H9 (cell line): ENCODE measurements at regions not wholly inside any gene's neighbourhood (a gene's known extent, or its start where the extent isn't known, plus 50 kb on each side); places are given as distances from the start of the nearest gene placed in this dataset.

Experiments
- DNase-seq: peaks from one replicate; pipeline ENCODE4 v3.0.0-alpha.2; 2017
- H2AFZ ChIP-seq: one replicate; pipeline ENCODE4 v1.6.1; 2013; ENCODE audit warnings: mild to moderate bottlenecking, low read length, control low read depth, moderate library complexity
- H2AK5ac ChIP-seq: 2 replicates; pipeline ENCODE4 v1.6.1; 2013; ENCODE audit warnings: low read length, control low read depth, mixed read lengths; ENCODE audit not compliant: insufficient read length
- H2BK120ac ChIP-seq: one replicate; pipeline ENCODE4 v1.6.1; 2013; ENCODE audit warnings: low read depth, mild to moderate bottlenecking, low read length, control low read depth, inconsistent platforms; ENCODE audit not compliant: poor library complexity, severe bottlenecking
- H2BK12ac ChIP-seq: 2 replicates; pipeline ENCODE4 v1.6.1; 2013; ENCODE audit warnings: low read length, control low read depth, mixed read lengths, low read depth; ENCODE audit not compliant: insufficient read length
- H2BK15ac ChIP-seq: 2 replicates; pipeline ENCODE4 v1.6.1; 2013; ENCODE audit warnings: low read depth, low read length, control low read depth
- H2BK20ac ChIP-seq: one replicate; pipeline ENCODE4 v1.6.1; 2013; ENCODE audit warnings: low read depth, mild to moderate bottlenecking, low read length, control low read depth, inconsistent platforms; ENCODE audit not compliant: poor library complexity, severe bottlenecking
- H2BK5ac ChIP-seq: 2 replicates; pipeline ENCODE4 v1.6.1; 2013; ENCODE audit warnings: low read length, control low read depth, mixed read lengths; ENCODE audit not compliant: insufficient read length
- H3K14ac ChIP-seq: 2 replicates; pipeline ENCODE4 v1.6.1; 2013; ENCODE audit warnings: low read length, control low read depth; ENCODE audit not compliant: insufficient read depth
- H3K18ac ChIP-seq: 2 replicates; pipeline ENCODE4 v1.6.1; 2013; ENCODE audit warnings: low read depth, mild to moderate bottlenecking, mixed read lengths, low read length, control low read depth; ENCODE audit not compliant: insufficient read length
- H3K23ac ChIP-seq: 2 replicates; pipeline ENCODE4 v1.6.1; 2013; ENCODE audit warnings: low read length, control low read depth, mixed read lengths, low read depth; ENCODE audit not compliant: insufficient read length
- H3K23me2 ChIP-seq: 2 replicates; pipeline ENCODE4 v1.6.1; 2013; ENCODE audit warnings: low read depth, mild to moderate bottlenecking, mixed read lengths, low read length, control low read depth; ENCODE audit not compliant: insufficient read length, poor library complexity, severe bottlenecking
- H3K27ac ChIP-seq: 2 replicates; pipeline ENCODE4 v1.5.1; 2013; ENCODE audit warnings: low read length, control low read depth, mixed read lengths, low read depth; ENCODE audit not compliant: insufficient read length
- H3K27me3 ChIP-seq: 2 replicates; pipeline ENCODE4 v1.6.1; 2013; ENCODE audit warnings: low read length, control low read depth, inconsistent platforms; ENCODE audit not compliant: insufficient read depth
- H3K4ac ChIP-seq: 2 replicates; pipeline ENCODE4 v1.6.1; 2013; ENCODE audit warnings: low read depth, mild to moderate bottlenecking, control low read depth, inconsistent platforms, low read length, moderate library complexity
- H3K4me1 ChIP-seq: 2 replicates; pipeline ENCODE4 v1.6.1; 2013; ENCODE audit warnings: low read length, control low read depth, inconsistent platforms; ENCODE audit not compliant: insufficient read depth
- H3K4me2 ChIP-seq: 2 replicates; pipeline ENCODE4 v1.6.1; 2013; ENCODE audit warnings: low read length, control low read depth, mixed read lengths; ENCODE audit not compliant: insufficient read length, insufficient read depth
- H3K56ac ChIP-seq: 2 replicates; pipeline ENCODE4 v1.6.1; 2013; ENCODE audit warnings: low read depth, mild to moderate bottlenecking, mixed read lengths, low read length, control low read depth; ENCODE audit not compliant: insufficient read length
- H3K79me1 ChIP-seq: 2 replicates; pipeline ENCODE4 v1.6.1; 2013; ENCODE audit warnings: low read depth, mild to moderate bottlenecking, moderate library complexity, low read length, control low read depth, inconsistent platforms; ENCODE audit not compliant: insufficient read depth, poor library complexity, severe bottlenecking
- H3K79me2 ChIP-seq: 2 replicates; pipeline ENCODE4 v1.6.1; 2013; ENCODE audit warnings: low read length, control low read depth, inconsistent platforms; ENCODE audit not compliant: insufficient read depth
- H3K9ac ChIP-seq: 2 replicates; pipeline ENCODE4 v1.6.1; 2013; ENCODE audit warnings: low read length, control low read depth, mixed read lengths; ENCODE audit not compliant: insufficient read length; ENCODE audit errors: extremely low read depth
- H3K9me3 ChIP-seq: one replicate; pipeline ENCODE4 v1.6.1; 2013; ENCODE audit warnings: low read depth, low read length, inconsistent platforms; ENCODE audit not compliant: control insufficient read depth
- H3T11ph ChIP-seq: one replicate; pipeline ENCODE4 v1.6.1; 2013; ENCODE audit warnings: mild to moderate bottlenecking, low read length, control low read depth, inconsistent platforms
- H4K20me1 ChIP-seq: one replicate; pipeline ENCODE4 v1.6.1; 2013; ENCODE audit not compliant: control insufficient read depth, insufficient read length, insufficient read depth
- H4K5ac ChIP-seq: 2 replicates; pipeline ENCODE4 v1.6.1; 2013; ENCODE audit warnings: low read depth, mild to moderate bottlenecking, mixed read lengths, low read length, control low read depth; ENCODE audit not compliant: insufficient read length
- H4K8ac ChIP-seq: replicated peaks from 2 replicates; pipeline ENCODE4 v1.6.1; 2013; ENCODE audit warnings: low read length, control low read depth, mixed read lengths, low read depth; ENCODE audit not compliant: insufficient read length
- H4K91ac ChIP-seq: 2 replicates; pipeline ENCODE4 v1.6.1; 2013; ENCODE audit warnings: low read depth, mild to moderate bottlenecking, moderate library complexity, mixed read lengths, low read length, control low read depth; ENCODE audit not compliant: insufficient read length
- H3K27ac Mint-ChIP-seq, 3 experiments: 2 replicates in 2 of 3; 3 replicates in 1 of 3; pipeline ENCODE4 v1.8.0; 2020 to 2021; ENCODE audit warnings: mixed read lengths in 3 of 3, mild to moderate bottlenecking in 1 of 3, moderate library complexity in 1 of 3
- H3K27me3 Mint-ChIP-seq: 2 replicates; pipeline ENCODE4 v1.8.0; 2021; ENCODE audit warnings: low read depth, mild to moderate bottlenecking, moderate library complexity, mixed read lengths
- H3K36me3 Mint-ChIP-seq, 3 experiments: 2 replicates in 2 of 3; 3 replicates in 1 of 3; pipeline ENCODE4 v1.8.0; 2020 to 2021; ENCODE audit warnings: low read depth in 3 of 3, mixed read lengths in 3 of 3; ENCODE audit not compliant: insufficient read depth in 1 of 3
- H3K4me1 Mint-ChIP-seq, 2 experiments: 2 replicates each; pipeline ENCODE4 v1.8.0; 2020; ENCODE audit warnings: mixed read lengths in 2 of 2
- H3K4me3 Mint-ChIP-seq, 2 experiments: 2 replicates in 1 of 2; 3 replicates in 1 of 2; pipeline ENCODE4 v1.8.0; 2020 to 2021; ENCODE audit warnings: mild to moderate bottlenecking in 2 of 2, mixed read lengths in 2 of 2, moderate library complexity in 1 of 2
- H3K9me3 Mint-ChIP-seq, 2 experiments: 2 replicates in 1 of 2; 3 replicates in 1 of 2; pipeline ENCODE4 v1.8.0; 2020; ENCODE audit warnings: mild to moderate bottlenecking in 2 of 2, mixed read lengths in 2 of 2, moderate library complexity in 1 of 2
- WGBS: extraction: QIAGEN DNeasy Blood & Tissue Kit; methylation state at CpG from one replicate; pipeline ENCODE4 v1.1.7; 2013; ENCODE audit warnings: missing lambda C conversion rate, low lambda C conversion rate, mixed read lengths; ENCODE audit not compliant: insufficient read length; ENCODE audit errors: extremely low coverage; 5-methylcytosine and 5-hydroxymethylcytosine counted together
- TF ChIP-seq, protein P1 (sequence below): fragments of 200-600 bp; sonication (generic); conservative IDR thresholded peaks from 3 replicates; pipeline ENCODE4 v1.8.0; 2021; ENCODE audit warnings: antibody characterized with exemption, mild to moderate bottlenecking

DNA sequence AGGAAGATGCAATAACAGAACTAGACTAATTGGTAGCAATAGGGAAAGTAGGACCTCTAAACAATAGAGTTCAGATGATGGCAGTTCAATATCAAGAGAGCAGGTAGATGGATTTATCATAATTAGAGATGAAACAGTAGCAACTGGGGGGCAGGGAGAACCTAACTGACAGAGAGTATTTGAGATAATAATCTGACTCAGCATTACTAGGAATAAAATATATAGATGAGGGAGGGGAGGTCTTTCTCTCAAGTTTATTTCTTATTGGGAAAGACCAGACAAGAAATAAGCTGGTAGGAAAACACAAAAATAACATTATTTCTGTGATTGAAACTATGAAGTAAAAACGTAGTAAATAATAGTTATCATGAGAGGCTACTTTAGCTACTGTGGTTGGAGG, 1656.7 kb upstream of the B3GALT2 start:
- Histone ChIP-seq H2AFZ (no peak overlapping the region), H3K27me3 (no peaks in the 10 kb centered on the region), H4K20me1 (no peaks in the 10 kb centered on the region)

More for the DNA sequence above, 1656.7 kb upstream of the B3GALT2 start:
- no peak overlapping the region for H3K18ac ChIP-seq
- WGBS: no CpG with 5 or more reads among the region's 1 CpG
- H3K79me2 ChIP-seq: no peaks in the 10 kb centered on the region
- H2BK15ac ChIP-seq: no peak overlapping the region
- H3T11ph ChIP-seq: no peak overlapping the region
- H3K4me1 Mint-ChIP-seq: no peaks in the 10 kb centered on the region
- no peak overlapping the region for H3K4me2 ChIP-seq
- TF ChIP-seq, protein P1, sequence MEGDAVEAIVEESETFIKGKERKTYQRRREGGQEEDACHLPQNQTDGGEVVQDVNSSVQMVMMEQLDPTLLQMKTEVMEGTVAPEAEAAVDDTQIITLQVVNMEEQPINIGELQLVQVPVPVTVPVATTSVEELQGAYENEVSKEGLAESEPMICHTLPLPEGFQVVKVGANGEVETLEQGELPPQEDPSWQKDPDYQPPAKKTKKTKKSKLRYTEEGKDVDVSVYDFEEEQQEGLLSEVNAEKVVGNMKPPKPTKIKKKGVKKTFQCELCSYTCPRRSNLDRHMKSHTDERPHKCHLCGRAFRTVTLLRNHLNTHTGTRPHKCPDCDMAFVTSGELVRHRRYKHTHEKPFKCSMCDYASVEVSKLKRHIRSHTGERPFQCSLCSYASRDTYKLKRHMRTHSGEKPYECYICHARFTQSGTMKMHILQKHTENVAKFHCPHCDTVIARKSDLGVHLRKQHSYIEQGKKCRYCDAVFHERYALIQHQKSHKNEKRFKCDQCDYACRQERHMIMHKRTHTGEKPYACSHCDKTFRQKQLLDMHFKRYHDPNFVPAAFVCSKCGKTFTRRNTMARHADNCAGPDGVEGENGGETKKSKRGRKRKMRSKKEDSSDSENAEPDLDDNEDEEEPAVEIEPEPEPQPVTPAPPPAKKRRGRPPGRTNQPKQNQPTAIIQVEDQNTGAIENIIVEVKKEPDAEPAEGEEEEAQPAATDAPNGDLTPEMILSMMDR: no peak
- H2AK5ac ChIP-seq: no peak overlapping the region
- no peak overlapping the region for H2BK5ac ChIP-seq
- no peak overlapping the region for H3K27ac Mint-ChIP-seq
- H3K9ac ChIP-seq: no peak overlapping the region
- no peaks in the 10 kb centered on the region for H3K36me3 Mint-ChIP-seq
- no peak overlapping the region for H3K4me3 Mint-ChIP-seq
- no peak overlapping the region for H2BK120ac ChIP-seq
- H4K91ac ChIP-seq: no peak overlapping the region
- no peak overlapping the region for H2BK20ac ChIP-seq
- H3K9me3 ChIP-seq: no peaks in the 10 kb centered on the region
- no peak overlapping the region for H3K4ac ChIP-seq
- no peak overlapping the region for H3K56ac ChIP-seq
- H3K27me3 Mint-ChIP-seq: no peaks in the 10 kb centered on the region
- H3K79me1 ChIP-seq: no peaks in the 10 kb centered on the region
- no peak for DNase-seq
- peaks cover 3% of the 10 kb centered on the region in 2 experiments; a peak in 3 of 5 replicates for H3K9me3 Mint-ChIP-seq
- H3K14ac ChIP-seq: no peak overlapping the region
- H3K23ac ChIP-seq: no peak overlapping the region
- no peak overlapping the region for H2BK12ac ChIP-seq
- H3K27ac ChIP-seq: no peak overlapping the region
- no peak overlapping the region for H4K5ac ChIP-seq
- no peaks in the 10 kb centered on the region for H3K4me1 ChIP-seq
- H3K23me2 ChIP-seq: no peaks in the 10 kb centered on the region
- no peak overlapping the region for H4K8ac ChIP-seq
